Transverse colon (tissue), 4 donors: ENCODE measurements at regions not wholly inside any gene's neighbourhood (a gene's known extent, or its start where the extent isn't known, plus 50 kb on each side); places are given as distances from the start of the nearest gene placed in this dataset.

Source experiments
- EP300 ChIP-seq: sonication (generic); formaldehyde crosslinking; IDR thresholded peaks from one replicate; pipeline ENCODE4 v1.6.1; 2017; ENCODE audit warnings: antibody characterized with exemption, low read depth
- POLR2A ChIP-seq: fragments of 450-650 bp; IDR thresholded peaks from one replicate; pipeline ENCODE4 v1.6.1; 2016; ENCODE audit warnings: antibody characterized with exemption, mild to moderate bottlenecking, moderate library complexity
- POLR2AphosphoS5 ChIP-seq, 3 donors: sonication (generic); formaldehyde crosslinking; IDR thresholded peaks; one replicate each; pipeline ENCODE4 v1.6.1; 2016; ENCODE audit warnings: antibody characterized with exemption in 3 of 3
- TF ChIP-seq, protein P1 (sequence below), 5 experiments: fragments of 200-600 bp in 3 of 5; fragments of 450-650 bp in 2 of 5; sonication (generic) in 3 of 5; IDR thresholded peaks; 1 replicate in 2 of 5; 2 replicates in 3 of 5; pipeline ENCODE4 v1.5.1; 2016 to 2017; ENCODE audit warnings: antibody characterized with exemption in 5 of 5, inconsistent platforms in 3 of 5, mild to moderate bottlenecking in 2 of 5, moderate library complexity in 1 of 5

DNA sequence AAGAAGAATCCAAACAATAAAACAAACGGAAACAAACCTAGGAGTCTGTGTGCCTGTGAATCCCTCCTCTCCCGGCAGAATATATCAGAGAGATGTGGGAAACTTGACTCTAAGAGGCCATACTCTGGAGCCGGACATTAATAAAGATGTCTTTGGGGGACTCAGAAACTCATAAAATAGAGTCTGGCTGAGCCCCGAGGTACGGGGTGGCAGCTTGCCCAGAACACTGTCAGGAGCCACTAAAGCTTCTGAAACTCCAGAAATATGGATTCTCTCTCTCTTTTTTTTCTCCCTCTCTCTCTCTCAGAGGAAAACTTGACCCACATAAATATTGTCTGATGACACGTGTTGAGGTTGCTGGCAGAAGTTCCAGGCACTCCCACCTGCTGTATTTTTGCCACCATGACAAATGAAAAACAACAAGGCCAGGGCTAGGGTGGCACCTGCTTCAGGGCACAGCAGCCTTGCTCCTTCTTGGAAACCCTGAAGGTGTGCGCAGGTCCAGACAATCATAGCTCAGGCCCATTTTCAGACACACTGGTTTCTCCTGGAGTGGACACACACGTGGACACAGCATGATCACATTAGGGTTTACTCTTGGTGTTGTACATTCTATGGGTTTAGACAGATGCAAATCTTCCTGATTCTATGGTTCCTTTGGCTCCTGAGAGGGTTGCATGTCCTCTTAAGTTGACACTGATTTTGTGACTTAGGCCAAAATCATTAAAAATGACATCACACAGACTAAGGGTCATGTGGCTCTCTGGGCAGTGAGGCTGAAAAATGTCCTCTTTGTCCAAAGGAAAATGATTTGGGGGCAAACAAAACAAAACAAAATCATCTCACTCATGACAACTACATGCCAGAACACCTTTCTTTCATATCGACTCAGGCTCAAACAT lies 282.6 kb upstream of the IRX3 start:
- TF ChIP-seq EP300: no peak
- TF ChIP-seq, protein P1, sequence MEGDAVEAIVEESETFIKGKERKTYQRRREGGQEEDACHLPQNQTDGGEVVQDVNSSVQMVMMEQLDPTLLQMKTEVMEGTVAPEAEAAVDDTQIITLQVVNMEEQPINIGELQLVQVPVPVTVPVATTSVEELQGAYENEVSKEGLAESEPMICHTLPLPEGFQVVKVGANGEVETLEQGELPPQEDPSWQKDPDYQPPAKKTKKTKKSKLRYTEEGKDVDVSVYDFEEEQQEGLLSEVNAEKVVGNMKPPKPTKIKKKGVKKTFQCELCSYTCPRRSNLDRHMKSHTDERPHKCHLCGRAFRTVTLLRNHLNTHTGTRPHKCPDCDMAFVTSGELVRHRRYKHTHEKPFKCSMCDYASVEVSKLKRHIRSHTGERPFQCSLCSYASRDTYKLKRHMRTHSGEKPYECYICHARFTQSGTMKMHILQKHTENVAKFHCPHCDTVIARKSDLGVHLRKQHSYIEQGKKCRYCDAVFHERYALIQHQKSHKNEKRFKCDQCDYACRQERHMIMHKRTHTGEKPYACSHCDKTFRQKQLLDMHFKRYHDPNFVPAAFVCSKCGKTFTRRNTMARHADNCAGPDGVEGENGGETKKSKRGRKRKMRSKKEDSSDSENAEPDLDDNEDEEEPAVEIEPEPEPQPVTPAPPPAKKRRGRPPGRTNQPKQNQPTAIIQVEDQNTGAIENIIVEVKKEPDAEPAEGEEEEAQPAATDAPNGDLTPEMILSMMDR (IDR thresholded peaks at IDR 0.05): no peak
- TF ChIP-seq POLR2AphosphoS5 (IDR thresholded peaks at IDR 0.05): no peak
- TF ChIP-seq POLR2A: no peak
